ENCODE measurements at regions not wholly inside any gene's neighbourhood (a gene's known extent, or its start where the extent isn't known, plus 50 kb on each side); places are given as distances from the start of the nearest gene placed in this dataset.
"Not testable (repeated sequence)": the region's sequence is repeated elsewhere in the genome, so short reads cannot be mapped to it uniquely, and the experiment has no call there.

DNA sequence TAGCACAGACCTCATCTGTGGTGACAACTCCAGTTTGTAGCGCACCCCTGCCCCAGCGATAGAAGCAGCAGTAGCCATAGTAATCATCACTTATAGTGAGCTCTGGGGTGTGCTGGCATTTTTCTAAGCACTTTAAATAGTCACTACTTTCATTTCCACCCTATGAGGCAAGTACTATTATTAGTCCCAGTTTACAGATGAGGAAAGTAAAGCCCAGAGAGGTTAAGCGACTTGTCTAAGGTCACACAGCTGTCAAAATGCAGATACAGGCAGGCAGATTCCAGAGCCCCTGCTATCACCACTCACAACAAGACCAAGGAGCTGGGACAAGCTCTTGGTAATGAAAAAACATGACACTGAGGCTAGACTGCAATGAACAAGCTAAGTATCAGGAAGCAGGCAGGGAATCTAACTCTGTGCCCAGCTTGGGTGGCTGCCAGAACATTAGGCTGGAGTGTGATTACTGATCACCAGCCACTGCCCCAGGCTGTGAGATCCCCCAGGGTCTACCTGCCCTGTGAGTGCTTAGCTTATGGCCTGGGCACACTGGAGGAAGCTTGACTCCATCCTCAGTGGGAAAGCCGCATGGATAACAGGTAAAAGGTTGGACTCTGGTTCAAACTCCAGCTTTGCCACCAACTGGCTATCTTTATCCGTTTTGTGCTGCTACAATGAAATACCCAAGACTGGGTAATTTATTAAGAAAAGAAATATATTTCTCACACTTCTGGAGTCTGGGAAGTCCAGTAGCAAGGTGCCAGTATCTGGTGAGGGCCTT, 561.1 kb downstream of the MN1 start:
- no peak for FAIRE-seq

GRCh38 chr22:27241430-27242321, 559.9 kb downstream of the MN1 start:
- FAIRE-seq = no peak

GRCh38 chr22:27242474-27242873, 559.1 kb downstream of the MN1 start:
- no peak for FAIRE-seq

- no peak for FAIRE-seq
Observed at GRCh38 chr22:27242917-27243589, 558.5 kb downstream of the MN1 start.

GRCh38 chr22:27244328-27244727, 557.2 kb downstream of the MN1 start:
- FAIRE-seq = no peak

GRCh38 chr22:27245056-27245455, 556.5 kb downstream of the MN1 start:
- FAIRE-seq = no peak

DNA sequence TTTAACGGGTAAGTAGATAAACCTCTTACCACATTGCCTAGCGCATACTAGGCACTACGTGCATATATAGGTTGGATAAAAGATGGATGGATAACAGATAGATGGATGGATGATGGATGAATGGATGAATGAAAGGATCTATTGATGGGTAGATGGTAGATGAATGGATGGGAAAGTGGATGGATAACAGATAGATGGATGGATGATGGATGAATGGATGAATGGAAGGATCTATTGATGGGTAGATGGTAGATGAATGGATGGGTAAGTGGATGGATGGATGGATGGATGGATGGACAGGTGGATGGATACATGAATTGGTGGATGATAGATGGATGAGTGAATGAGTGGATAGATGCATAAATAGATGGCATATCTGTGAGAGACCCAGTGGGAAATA, 555.0 kb downstream of the MN1 start:
- FAIRE-seq = no peak

- FAIRE-seq = no peak
Observed at GRCh38 chr22:27247701-27248434, 553.7 kb downstream of the MN1 start.

DNA sequence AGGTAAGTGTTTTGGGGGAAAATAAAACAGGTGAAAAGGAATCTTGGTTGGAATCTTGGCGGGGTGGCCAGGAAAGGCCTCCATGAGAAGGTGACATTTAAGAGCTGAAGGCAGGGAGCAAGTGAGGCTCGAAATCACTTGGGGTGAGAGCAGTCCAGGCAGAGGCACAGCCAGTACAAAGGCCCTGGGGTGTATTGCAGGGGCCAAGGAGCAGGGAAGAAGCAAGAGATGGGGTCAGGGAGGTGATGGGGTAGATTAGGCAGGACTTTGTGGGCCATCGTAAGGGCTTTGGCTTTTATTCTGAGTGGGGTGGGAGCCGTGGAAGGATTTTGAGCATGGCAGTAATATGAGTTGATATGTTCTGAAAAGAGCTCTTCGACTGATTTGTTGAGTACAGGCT, 551.1 kb downstream of the MN1 start:
- FAIRE-seq = no peak

DNA sequence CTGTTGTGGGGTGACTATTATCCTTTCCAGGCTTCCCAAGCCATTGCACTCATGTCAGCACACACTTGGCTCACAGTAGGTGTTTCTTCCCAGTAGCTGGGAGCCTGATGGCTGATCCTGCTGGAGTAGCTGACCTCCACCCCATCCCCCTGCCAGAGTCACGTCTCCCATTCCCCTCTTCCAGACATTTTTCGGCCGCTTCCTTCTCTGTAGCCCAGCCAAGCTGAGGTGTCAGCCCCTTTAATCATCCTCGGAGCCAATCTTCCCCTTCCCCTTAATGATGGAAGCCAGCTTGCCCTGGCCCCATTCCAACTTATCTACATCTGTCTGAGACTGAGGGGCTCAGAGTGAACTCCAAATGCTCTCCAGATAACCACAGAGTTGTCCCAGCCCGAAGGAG, 550.7 kb downstream of the MN1 start:
- no peak for FAIRE-seq

DNA sequence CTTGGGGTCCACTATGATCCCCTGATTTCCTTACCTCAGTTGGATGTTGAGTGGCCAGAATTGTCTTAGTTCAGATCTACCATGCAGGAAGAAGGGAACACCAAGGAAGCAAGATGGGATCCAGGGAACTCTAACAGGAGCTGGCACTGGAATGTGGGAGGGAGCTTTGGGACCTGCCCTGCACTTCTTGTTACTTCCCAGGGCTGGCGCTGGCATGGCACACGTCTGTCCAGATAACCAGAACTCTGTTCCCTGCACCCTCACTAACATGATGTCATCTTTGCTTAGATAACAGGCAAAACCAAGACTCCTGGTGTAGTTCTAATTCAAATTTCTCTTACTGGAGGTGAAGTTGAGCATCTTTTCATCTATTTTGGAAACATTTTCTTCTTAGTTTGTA, 550.0 kb downstream of the MN1 start:
- FAIRE-seq = no peak

- no peak for FAIRE-seq
Observed at GRCh38 chr22:27252282-27253049, 549.1 kb downstream of the MN1 start.

GRCh38 chr22:27253108-27253902, 548.3 kb downstream of the MN1 start:
- FAIRE-seq = no peak

- FAIRE-seq = not testable (repeated sequence)
Observed at GRCh38 chr22:27254063-27254462, 547.5 kb downstream of the MN1 start.

DNA sequence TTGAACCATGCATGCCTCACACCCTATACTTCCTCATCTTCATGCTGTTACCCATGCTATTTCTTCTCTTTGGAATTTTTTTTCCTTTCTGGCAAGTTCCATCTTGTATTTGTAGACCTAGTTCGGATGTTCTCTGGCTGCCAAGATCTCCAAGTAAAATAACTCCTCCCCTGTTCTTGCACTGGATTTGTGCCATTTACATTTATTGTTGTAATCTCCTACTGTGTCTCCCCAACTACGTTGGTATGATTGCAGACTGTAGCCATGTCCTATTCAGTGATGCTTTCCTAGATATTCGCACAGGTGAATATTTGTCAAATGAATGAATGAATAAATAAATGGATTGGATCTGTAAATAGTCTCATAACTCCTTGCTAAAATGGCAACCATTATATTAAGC, 546.0 kb downstream of the MN1 start:
- FAIRE-seq = no peak

DNA sequence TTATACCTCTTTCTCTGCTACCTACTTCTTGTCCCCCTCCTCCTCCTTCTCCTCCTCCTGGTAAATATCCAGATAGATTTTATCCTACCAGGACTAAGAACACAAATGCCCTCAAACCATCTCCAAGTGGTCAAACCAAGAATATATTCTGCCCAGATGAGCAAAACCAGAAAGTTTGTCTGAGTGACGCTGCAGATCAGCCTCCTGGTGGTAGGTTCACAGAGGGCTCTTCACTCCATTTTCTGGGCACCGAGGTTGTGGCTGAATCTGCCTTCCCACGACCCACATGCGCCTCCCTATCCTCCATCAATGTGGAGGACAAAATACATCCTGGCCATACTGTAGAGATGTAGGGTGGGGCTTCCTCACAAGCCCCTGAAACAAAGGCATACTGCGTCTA, 543.6 kb downstream of the MN1 start:
- FAIRE-seq = no peak

- no peak for FAIRE-seq
Observed at GRCh38 chr22:27258616-27259172, 542.9 kb downstream of the MN1 start.

- no peak for FAIRE-seq
Observed at GRCh38 chr22:27259433-27259832, 542.1 kb downstream of the MN1 start.

GRCh38 chr22:27260087-27260698, 541.4 kb downstream of the MN1 start:
- FAIRE-seq = no peak

DNA sequence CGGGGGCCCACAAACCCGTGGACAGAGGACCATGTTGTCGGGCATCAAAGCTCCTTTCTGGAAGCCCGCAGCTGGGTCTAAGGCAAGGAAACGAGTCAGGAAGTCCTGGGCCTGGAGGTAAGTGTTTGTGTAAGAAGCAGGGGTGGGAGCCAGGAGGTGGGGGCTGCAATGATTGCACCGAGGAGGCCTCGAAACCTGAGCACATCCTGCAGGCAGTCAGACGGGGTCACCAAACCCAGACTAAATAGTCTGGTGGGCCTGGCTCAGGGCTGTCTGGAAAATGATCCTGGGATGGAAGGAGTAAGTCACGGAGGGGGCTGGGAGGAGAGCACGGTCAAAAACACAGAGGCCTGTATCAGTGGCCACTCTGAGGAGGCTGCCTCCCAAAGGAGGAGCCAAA, 539.2 kb downstream of the MN1 start:
- FAIRE-seq = no peak
